Breast epithelium (tissue), 4 donors: ENCODE measurements at regions not wholly inside any gene's neighbourhood (a gene's known extent, or its start where the extent isn't known, plus 50 kb on each side); places are given as distances from the start of the nearest gene placed in this dataset.
A peak's percentile ranks its signal among the peaks of the same experiment; 100 is the strongest.

ENCODE experiments used
- DNase-seq, 2 donors: peaks; one replicate each; pipeline ENCODE4 v3.0.0-alpha.2; 2019; ENCODE audit warnings: low spot score in 2 of 2
- H3K27ac ChIP-seq, 2 donors: fragments of 200-600 bp; sonication (generic) in 1 of 2; one replicate each; pipeline ENCODE4 v1.5.1; 2016 to 2019; ENCODE audit warnings: mild to moderate bottlenecking in 1 of 2
- H3K27me3 ChIP-seq, 2 donors: fragments of 200-600 bp; sonication (generic) in 1 of 2; one replicate each; pipeline versions ENCODE4 v1.5.1 to v1.6.0; 2017 to 2019; ENCODE audit warnings: control low read depth in 1 of 2, mild to moderate bottlenecking in 1 of 2
- H3K36me3 ChIP-seq: fragments of 200-600 bp; one replicate; pipeline ENCODE4 v1.5.1; 2019
- H3K4me1 ChIP-seq, 2 donors: fragments of 200-600 bp; sonication (generic); one replicate each; pipeline ENCODE4 v1.5.1; 2016 to 2019; ENCODE audit warnings: control low read depth in 1 of 2
- H3K4me3 ChIP-seq, 3 donors: fragments of 200-600 bp; sonication (generic); 1 replicate in 2 of 3; 2 replicates in 1 of 3; pipeline ENCODE4 v1.5.1; 2016 to 2019; ENCODE audit warnings: mild to moderate bottlenecking in 3 of 3, moderate library complexity in 2 of 3
- H3K9me3 ChIP-seq, 2 donors: fragments of 200-600 bp; sonication (generic) in 1 of 2; one replicate each; pipeline ENCODE4 v1.5.1; 2016 to 2019; ENCODE audit warnings: control low read depth in 1 of 2
- CTCF ChIP-seq, 3 donors: fragments of 450-650 bp; IDR thresholded peaks; one replicate each; pipeline ENCODE4 v1.5.1; 2016 to 2017; ENCODE audit warnings: antibody characterized with exemption in 3 of 3, mild to moderate bottlenecking in 3 of 3, moderate library complexity in 3 of 3
- POLR2A ChIP-seq: fragments of 450-650 bp; IDR thresholded peaks from one replicate; pipeline ENCODE4 v1.6.1; 2016; ENCODE audit warnings: antibody characterized with exemption, mild to moderate bottlenecking, moderate library complexity
- POLR2AphosphoS5 ChIP-seq, 3 donors: sonication (generic); formaldehyde crosslinking; IDR thresholded peaks; one replicate each; pipeline ENCODE4 v1.6.1; 2017; ENCODE audit warnings: antibody characterized with exemption in 3 of 3
- intact Hi-C: fragments of 100-400 bp; cut with DNase I; formaldehyde crosslinking; loops from one replicate; pipeline ENCODE4 v1.15.1; 2023; ENCODE audit warnings: low total_unique reads

- intact Hi-C loops, result no loop called here
- DNase-seq, result peak; percentile 52 to 72
- no peaks in the 10 kb centered on the region for H3K36me3 ChIP-seq
- H3K27ac ChIP-seq, result peak overlapping the region in 1 of 2 donors; percentile 38
- peaks cover 5 to 6% of the 10 kb centered on the region in 2 donors for H3K4me1 ChIP-seq
- H3K27me3 ChIP-seq, result no peaks in the 10 kb centered on the region
- no peak overlapping the region for H3K4me3 ChIP-seq
- H3K9me3 ChIP-seq, result no peaks in the 10 kb centered on the region
- TF ChIP-seq POLR2A (no peak), CTCF (IDR thresholded peaks at IDR 0.05) (no peak), POLR2AphosphoS5 (IDR thresholded peaks at IDR 0.05) (no peak)
These were observed 161.1 kb downstream of the DLL1 start for GRCh38 chr6:170129691-170130171.

GRCh38 chr6:170128811-170129681 lies 161.8 kb downstream of the DLL1 start:
- no peaks in the 10 kb centered on the region for H3K27me3 ChIP-seq
- DNase-seq, result peak; percentile 6 to 35
- intact Hi-C loops, result no loop called here

GRCh38 chr6:170128346-170128745 lies 162.5 kb downstream of the DLL1 start:
- TF ChIP-seq CTCF (IDR thresholded peaks at IDR 0.05), result no peak
- no peak for TF ChIP-seq POLR2A
- no peak for TF ChIP-seq POLR2AphosphoS5 (IDR thresholded peaks at IDR 0.05)
- intact Hi-C loops, result no loop called here
- no peaks in the 10 kb centered on the region for H3K27me3 ChIP-seq
- peak; percentile 9 to 14 for DNase-seq
- H3K9me3 ChIP-seq, result no peaks in the 10 kb centered on the region
- peaks cover 5 to 6% of the 10 kb centered on the region in 2 donors for H3K4me1 ChIP-seq
- no peaks in the 10 kb centered on the region for H3K36me3 ChIP-seq
- no peak overlapping the region for H3K27ac ChIP-seq
- H3K4me3 ChIP-seq, result no peak overlapping the region

More at GRCh38 chr6:170128811-170129681, 161.8 kb downstream of the DLL1 start:
- H3K9me3 ChIP-seq, result no peaks in the 10 kb centered on the region
- H3K4me1 ChIP-seq, result peaks cover 5 to 6% of the 10 kb centered on the region in 2 donors
- no peaks in the 10 kb centered on the region for H3K36me3 ChIP-seq
- H3K27ac ChIP-seq, result no peak overlapping the region
- no peak for TF ChIP-seq POLR2A
- TF ChIP-seq CTCF (IDR thresholded peaks at IDR 0.05), result no peak
- TF ChIP-seq POLR2AphosphoS5 (IDR thresholded peaks at IDR 0.05), result no peak
- H3K4me3 ChIP-seq, result no peak overlapping the region

DNA sequence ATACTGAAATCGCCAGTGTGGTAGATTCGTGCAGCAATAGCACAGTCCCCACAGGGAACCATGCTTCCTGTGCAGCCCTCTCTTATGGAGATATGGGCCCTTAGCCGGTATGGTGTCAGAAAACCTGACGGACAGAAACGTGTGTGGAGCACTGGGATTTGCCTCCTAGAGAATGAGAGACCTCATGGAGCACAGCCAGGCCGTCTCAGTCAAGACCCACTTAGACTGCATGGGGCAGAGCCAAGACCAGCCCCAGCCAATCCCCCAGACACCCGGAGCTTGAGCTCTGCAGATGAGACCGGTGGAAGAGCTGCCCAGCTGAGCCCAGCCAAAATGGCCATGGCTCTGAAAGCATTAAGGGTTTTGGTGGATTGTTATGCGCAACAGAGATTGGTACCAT lies 163.7 kb downstream of the DLL1 start:
- H3K9me3 ChIP-seq, result no peaks in the 10 kb centered on the region
- intact Hi-C loops, result no loop called here
- H3K36me3 ChIP-seq, result no peaks in the 10 kb centered on the region
- no peak overlapping the region for H3K4me3 ChIP-seq
- peak; percentile 5 to 12 for DNase-seq
- H3K4me1 ChIP-seq, result peaks cover 5 to 6% of the 10 kb centered on the region in 2 donors
- TF ChIP-seq POLR2A (no peak), CTCF (IDR thresholded peaks at IDR 0.05) (no peak), POLR2AphosphoS5 (IDR thresholded peaks at IDR 0.05) (no peak)
- H3K27me3 ChIP-seq, result no peaks in the 10 kb centered on the region
- no peak overlapping the region for H3K27ac ChIP-seq
